ENCODE measurements at regions not wholly inside any gene's neighbourhood (a gene's known extent, or its start where the extent isn't known, plus 50 kb on each side); places are given as distances from the start of the nearest gene placed in this dataset.

DNA sequence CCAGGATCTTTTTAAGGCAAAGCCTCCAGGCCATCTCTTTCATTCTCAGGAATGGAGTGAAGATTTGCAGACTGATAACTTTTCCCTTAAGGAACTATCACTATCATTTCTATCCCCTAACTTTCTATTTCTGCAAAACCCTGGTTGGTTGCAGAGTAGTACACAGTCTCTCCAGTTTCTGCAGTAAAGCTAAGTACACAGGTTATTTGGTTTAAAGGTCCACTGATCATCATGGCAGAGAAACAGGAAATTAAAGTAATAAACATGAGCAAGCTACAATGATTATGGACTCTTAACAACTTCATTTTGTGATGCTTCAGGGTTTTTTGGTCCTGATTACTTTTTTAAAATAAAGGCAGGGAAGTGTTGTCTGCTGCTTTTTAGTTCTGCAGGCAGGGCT, 890.0 kb upstream of the DDX18 start:
- H3K79me2 ChIP-seq (ENCODE audit: control insufficient read depth, insufficient read depth, low read length), result no peaks in the 10 kb centered on the region
- TF ChIP-seq EZH2 (IDR thresholded peaks at IDR 0.05; ENCODE audit: low read length, missing control alignments), result no peak
- TF ChIP-seq, protein P1, sequence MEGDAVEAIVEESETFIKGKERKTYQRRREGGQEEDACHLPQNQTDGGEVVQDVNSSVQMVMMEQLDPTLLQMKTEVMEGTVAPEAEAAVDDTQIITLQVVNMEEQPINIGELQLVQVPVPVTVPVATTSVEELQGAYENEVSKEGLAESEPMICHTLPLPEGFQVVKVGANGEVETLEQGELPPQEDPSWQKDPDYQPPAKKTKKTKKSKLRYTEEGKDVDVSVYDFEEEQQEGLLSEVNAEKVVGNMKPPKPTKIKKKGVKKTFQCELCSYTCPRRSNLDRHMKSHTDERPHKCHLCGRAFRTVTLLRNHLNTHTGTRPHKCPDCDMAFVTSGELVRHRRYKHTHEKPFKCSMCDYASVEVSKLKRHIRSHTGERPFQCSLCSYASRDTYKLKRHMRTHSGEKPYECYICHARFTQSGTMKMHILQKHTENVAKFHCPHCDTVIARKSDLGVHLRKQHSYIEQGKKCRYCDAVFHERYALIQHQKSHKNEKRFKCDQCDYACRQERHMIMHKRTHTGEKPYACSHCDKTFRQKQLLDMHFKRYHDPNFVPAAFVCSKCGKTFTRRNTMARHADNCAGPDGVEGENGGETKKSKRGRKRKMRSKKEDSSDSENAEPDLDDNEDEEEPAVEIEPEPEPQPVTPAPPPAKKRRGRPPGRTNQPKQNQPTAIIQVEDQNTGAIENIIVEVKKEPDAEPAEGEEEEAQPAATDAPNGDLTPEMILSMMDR (conservative IDR thresholded peaks at IDR 0.05 in 1 of 2, IDR thresholded peaks at IDR 0.05 in 1 of 2; ENCODE audit: low read depth in 1 of 2, low read length in 2 of 2), result no peak

DNA sequence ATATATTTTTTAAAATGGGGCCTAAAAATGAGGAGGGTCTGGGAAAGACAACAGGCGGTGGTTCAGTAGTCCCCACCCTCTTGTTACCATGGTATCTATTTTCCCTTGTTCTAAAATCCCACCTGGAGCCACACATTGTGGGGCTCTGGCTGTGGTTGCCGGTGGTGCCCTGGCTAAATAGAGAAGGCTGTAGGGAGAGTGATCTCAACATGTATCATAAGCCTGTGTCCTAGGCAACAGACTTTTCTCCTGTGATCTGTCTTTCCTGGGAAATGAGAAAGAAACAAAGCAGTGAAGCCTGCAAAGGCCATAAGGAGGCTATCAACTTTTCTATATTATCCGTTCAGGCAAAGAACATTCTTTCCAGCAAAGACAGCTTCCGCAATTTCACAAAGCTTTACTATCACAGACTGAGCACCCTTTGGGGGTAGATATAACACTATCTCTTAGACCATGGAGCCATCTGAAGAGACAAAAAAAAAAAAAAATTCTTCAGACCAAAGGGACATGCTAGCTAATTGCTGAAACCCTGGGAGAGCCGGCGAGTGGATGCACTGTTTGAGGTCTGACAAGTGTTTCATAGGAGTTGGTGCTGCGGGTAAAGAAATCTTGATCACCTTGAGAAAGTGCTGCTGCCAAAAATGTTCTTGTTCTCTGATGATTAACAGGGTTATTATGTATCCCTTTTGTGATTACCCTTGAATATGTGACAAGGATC, 879.2 kb upstream of the DDX18 start:
- no peak for DNase-seq (ENCODE audit: low read depth in 2 of 2)
- Histone ChIP-seq H3K9ac (ENCODE audit: insufficient read depth, low read length) (no peak overlapping the region), H2AFZ (ENCODE audit: low read length) (no peak overlapping the region), H3K27ac (ENCODE audit: insufficient read depth, low read length) (no peak overlapping the region), H4K20me1 (ENCODE audit: control insufficient read depth, extremely low read depth, insufficient read depth, low read length) (no peaks in the 10 kb centered on the region), H3K36me3 (ENCODE audit: control insufficient read depth, insufficient read depth, low read length) (no peaks in the 10 kb centered on the region), H3K4me2 (ENCODE audit: extremely low read depth, insufficient read depth, low read length) (no peak overlapping the region), H3K9me3 (ENCODE audit: control insufficient read depth, insufficient read depth, low read depth, low read length) (no peaks in the 10 kb centered on the region), H3K79me2 (ENCODE audit: control insufficient read depth, insufficient read depth, low read length) (no peaks in the 10 kb centered on the region), H3K27me3 (ENCODE audit: control insufficient read depth, insufficient read depth, low read length) (no peaks in the 10 kb centered on the region), H3K4me3 (replicated peaks in 1 of 4; ENCODE audit: control extremely low read depth in 1 of 4, insufficient read depth in 1 of 4, low read depth in 3 of 4, low read length in 4 of 4) (no peak overlapping the region), H3K4me1 (ENCODE audit: control insufficient read depth, extremely low read depth, insufficient read depth, low read length) (no peaks in the 10 kb centered on the region)
- no peak for TF ChIP-seq EZH2 (IDR thresholded peaks at IDR 0.05; ENCODE audit: low read length, missing control alignments)
- TF ChIP-seq, protein P1 (conservative IDR thresholded peaks at IDR 0.05 in 1 of 2, IDR thresholded peaks at IDR 0.05 in 1 of 2; ENCODE audit: low read depth in 1 of 2, low read length in 2 of 2), result no peak

More for the DNA sequence above, 890.0 kb upstream of the DDX18 start:
- no peaks in the 10 kb centered on the region for H3K4me1 ChIP-seq (ENCODE audit: control insufficient read depth, extremely low read depth, insufficient read depth, low read length)
- DNase-seq (ENCODE audit: low read depth in 2 of 2), result no peak
- no peaks in the 10 kb centered on the region for H3K9me3 ChIP-seq (ENCODE audit: control insufficient read depth, insufficient read depth, low read depth, low read length)
- H3K27ac ChIP-seq (ENCODE audit: insufficient read depth, low read length), result no peak overlapping the region
- no peaks in the 10 kb centered on the region for H3K36me3 ChIP-seq (ENCODE audit: control insufficient read depth, insufficient read depth, low read length)
- H4K20me1 ChIP-seq (ENCODE audit: control insufficient read depth, extremely low read depth, insufficient read depth, low read length), result no peaks in the 10 kb centered on the region
- H2AFZ ChIP-seq (ENCODE audit: low read length), result no peak overlapping the region
- no peak overlapping the region for H3K4me3 ChIP-seq (replicated peaks in 1 of 4; ENCODE audit: control extremely low read depth in 1 of 4, insufficient read depth in 1 of 4, low read depth in 3 of 4, low read length in 4 of 4)
- no peaks in the 10 kb centered on the region for H3K27me3 ChIP-seq (ENCODE audit: control insufficient read depth, insufficient read depth, low read length)
- H3K9ac ChIP-seq (ENCODE audit: insufficient read depth, low read length), result no peak overlapping the region
- H3K4me2 ChIP-seq (ENCODE audit: extremely low read depth, insufficient read depth, low read length), result no peak overlapping the region

DNA sequence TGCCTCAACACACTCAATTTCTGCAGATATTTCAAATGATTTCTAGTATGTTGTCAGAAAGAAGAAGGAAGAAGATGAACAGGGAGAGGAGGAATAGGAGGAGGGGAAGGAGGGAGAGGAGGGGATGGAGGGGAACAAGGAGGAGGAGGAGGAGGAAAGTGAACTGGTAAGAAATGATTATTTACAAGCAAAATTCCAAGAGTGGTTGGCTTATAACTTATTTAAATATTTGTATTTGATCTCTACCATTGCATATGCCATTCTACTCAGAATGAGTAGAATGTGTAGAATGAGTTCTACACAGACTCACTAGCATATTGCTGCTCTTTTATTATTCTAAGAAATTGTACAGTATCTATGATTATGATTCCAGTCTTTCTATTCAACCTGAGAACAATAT, 866.2 kb upstream of the DDX18 start:
- no peak overlapping the region for H3K4me3 ChIP-seq (replicated peaks in 1 of 4; ENCODE audit: control extremely low read depth in 1 of 4, insufficient read depth in 1 of 4, low read depth in 3 of 4, low read length in 4 of 4)
- no peak for TF ChIP-seq EZH2 (IDR thresholded peaks at IDR 0.05; ENCODE audit: low read length, missing control alignments)
- TF ChIP-seq, protein P1 (conservative IDR thresholded peaks at IDR 0.05 in 1 of 2, IDR thresholded peaks at IDR 0.05 in 1 of 2; ENCODE audit: low read depth in 1 of 2, low read length in 2 of 2), result no peak
- no peak overlapping the region for H3K4me2 ChIP-seq (ENCODE audit: extremely low read depth, insufficient read depth, low read length)

More for the DNA sequence above, 866.2 kb upstream of the DDX18 start:
- Histone ChIP-seq H3K36me3 (ENCODE audit: control insufficient read depth, insufficient read depth, low read length) (no peaks in the 10 kb centered on the region), H4K20me1 (ENCODE audit: control insufficient read depth, extremely low read depth, insufficient read depth, low read length) (no peaks in the 10 kb centered on the region), H3K27ac (ENCODE audit: insufficient read depth, low read length) (no peak overlapping the region), H2AFZ (ENCODE audit: low read length) (no peak overlapping the region), H3K9me3 (ENCODE audit: control insufficient read depth, insufficient read depth, low read depth, low read length) (no peaks in the 10 kb centered on the region), H3K4me1 (ENCODE audit: control insufficient read depth, extremely low read depth, insufficient read depth, low read length) (no peaks in the 10 kb centered on the region), H3K79me2 (ENCODE audit: control insufficient read depth, insufficient read depth, low read length) (no peaks in the 10 kb centered on the region), H3K27me3 (ENCODE audit: control insufficient read depth, insufficient read depth, low read length) (no peaks in the 10 kb centered on the region), H3K9ac (ENCODE audit: insufficient read depth, low read length) (no peak overlapping the region)
- no peak for DNase-seq (ENCODE audit: low read depth in 2 of 2)

All from fibroblast of lung (primary cell).